Liver (tissue), 8 donors: ENCODE measurements at regions not wholly inside any gene's neighbourhood (a gene's known extent, or its start where the extent isn't known, plus 50 kb on each side); places are given as distances from the start of the nearest gene placed in this dataset.

Experiments
- DNase-seq: peaks from one replicate; pipeline ENCODE4 v3.0.0-alpha.2; 2017; ENCODE audit warnings: low spot score
- H3K27ac ChIP-seq, 2 donors: one replicate each; pipeline ENCODE4 v1.7.0; 2013; ENCODE audit warnings: inconsistent platforms in 2 of 2, low read length in 2 of 2, control low read depth in 1 of 2, low read depth in 1 of 2, mild to moderate bottlenecking in 1 of 2
- H3K27me3 ChIP-seq, 4 donors: one replicate each; pipeline versions ENCODE4 v1.6.1 to v1.7.0; 2013; ENCODE audit warnings: low read length in 3 of 4, inconsistent platforms in 1 of 4, mild to moderate bottlenecking in 1 of 4, moderate library complexity in 1 of 4; ENCODE audit not compliant: control insufficient read depth in 4 of 4, insufficient read depth in 4 of 4
- H3K36me3 ChIP-seq, 4 donors: one replicate each; pipeline versions ENCODE4 v1.6.1 to v1.7.0; 2013; ENCODE audit warnings: low read length in 3 of 4, mild to moderate bottlenecking in 3 of 4, low read depth in 1 of 4, moderate library complexity in 1 of 4; ENCODE audit not compliant: control insufficient read depth in 4 of 4, insufficient read depth in 3 of 4
- H3K4me1 ChIP-seq, 4 donors: one replicate each; pipeline versions ENCODE4 v1.6.1 to v1.7.0; 2013; ENCODE audit warnings: low read length in 3 of 4, mild to moderate bottlenecking in 3 of 4, moderate library complexity in 1 of 4; ENCODE audit not compliant: control insufficient read depth in 4 of 4, insufficient read depth in 4 of 4
- H3K4me3 ChIP-seq, 3 donors: one replicate each; pipeline versions ENCODE4 v1.6.1 to v1.7.0; 2013; ENCODE audit warnings: low read length in 3 of 3, control low read depth in 1 of 3, low read depth in 1 of 3, mild to moderate bottlenecking in 1 of 3
- H3K9ac ChIP-seq, 2 donors: one replicate each; pipeline ENCODE4 v1.7.0; 2013; ENCODE audit warnings: low read length in 2 of 2, mild to moderate bottlenecking in 2 of 2, moderate library complexity in 2 of 2, control low read depth in 1 of 2, low read depth in 1 of 2
- H3K9me3 ChIP-seq, 4 donors: one replicate each; pipeline versions ENCODE4 v1.6.1 to v1.7.0; 2013; ENCODE audit warnings: low read length in 3 of 4; ENCODE audit not compliant: control insufficient read depth in 4 of 4
- CTCF ChIP-seq: fragments of 150-350 bp; IDR thresholded peaks from 2 replicates; pipeline ENCODE4 v1.5.1; 2017; ENCODE audit warnings: improper control_type of control experiment, low read depth, low read length; ENCODE audit not compliant: missing input control
- EGR1 ChIP-seq, 2 donors: IDR thresholded peaks; 2 replicates each; pipeline ENCODE4 v1.6.1; 2016 to 2018; ENCODE audit warnings: antibody characterized with exemption in 2 of 2, low read depth in 2 of 2
- FOXA2 ChIP-seq: IDR thresholded peaks from 2 replicates; pipeline ENCODE4 v1.6.1; 2016; ENCODE audit warnings: antibody characterized with exemption
- GABPA ChIP-seq, 2 donors: IDR thresholded peaks in 1 of 2; conservative IDR thresholded peaks in 1 of 2; 2 replicates each; pipeline ENCODE4 v1.6.1; 2016; ENCODE audit warnings: antibody characterized with exemption in 2 of 2, mild to moderate bottlenecking in 1 of 2, moderate library complexity in 1 of 2
- HNF4A ChIP-seq, 2 donors: conservative IDR thresholded peaks; 2 replicates each; pipeline ENCODE4 v1.6.1; 2016; ENCODE audit warnings: antibody characterized with exemption in 2 of 2, mild to moderate bottlenecking in 2 of 2
- HNF4G ChIP-seq: IDR thresholded peaks from 2 replicates; pipeline ENCODE4 v1.6.1; 2016; ENCODE audit warnings: antibody characterized with exemption
- JUND ChIP-seq, 2 donors: IDR thresholded peaks; 2 replicates each; pipeline ENCODE4 v1.6.1; 2016; ENCODE audit warnings: antibody characterized with exemption in 2 of 2
- MAX ChIP-seq: IDR thresholded peaks from 2 replicates; pipeline ENCODE4 v1.6.1; 2016; ENCODE audit warnings: antibody characterized with exemption
- NR2F2 ChIP-seq: IDR thresholded peaks from 2 replicates; pipeline ENCODE4 v1.6.1; 2016; ENCODE audit warnings: antibody characterized with exemption
- RAD21 ChIP-seq, 2 donors: IDR thresholded peaks; 2 replicates each; pipeline ENCODE4 v1.6.1; 2016; ENCODE audit warnings: antibody characterized with exemption in 2 of 2, mild to moderate bottlenecking in 2 of 2
- REST ChIP-seq: IDR thresholded peaks from 2 replicates; pipeline ENCODE4 v1.6.1; 2016; ENCODE audit warnings: antibody characterized with exemption, mild to moderate bottlenecking
- SP1 ChIP-seq: IDR thresholded peaks from 2 replicates; pipeline ENCODE4 v1.6.1; 2018; ENCODE audit warnings: antibody characterized with exemption, mild to moderate bottlenecking
- TAF1 ChIP-seq: conservative IDR thresholded peaks from 2 replicates; pipeline ENCODE4 v1.6.1; 2016; ENCODE audit warnings: antibody characterized with exemption, mild to moderate bottlenecking
- ZBTB33 ChIP-seq: IDR thresholded peaks from 2 replicates; pipeline ENCODE4 v1.6.1; 2016; ENCODE audit warnings: antibody characterized with exemption
- WGBS: extraction: QIAGEN DNeasy Blood & Tissue Kit; methylation state at CpG from one replicate; pipeline ENCODE4 v1.1.7; 2013; 5-methylcytosine and 5-hydroxymethylcytosine counted together
- donor health status: healthy.
- donor health status: healthy.
- donor health status: healthy.
- donor health status: healthy.
- donor health status: healthy.

- Histone ChIP-seq H3K4me3 (no peak overlapping the region), H3K36me3 (no peaks in the 10 kb centered on the region), H3K4me1 (no peaks in the 10 kb centered on the region), H3K9ac (no peak overlapping the region), H3K27me3 (no peaks in the 10 kb centered on the region), H3K9me3 (no peaks in the 10 kb centered on the region), H3K27ac (no peak overlapping the region)
- TF ChIP-seq FOXA2 (no peak), GABPA (IDR thresholded peaks at IDR 0.05 in 1 of 2, conservative IDR thresholded peaks at IDR 0.05 in 1 of 2) (no peak), JUND (IDR thresholded peaks at IDR 0.05) (no peak), HNF4G (no peak), MAX (no peak), RAD21 (IDR thresholded peaks at IDR 0.05) (no peak), NR2F2 (no peak), EGR1 (IDR thresholded peaks at IDR 0.05; ENCODE audit: low read depth in 2 of 2) (no peak), REST (no peak), HNF4A (conservative IDR thresholded peaks at IDR 0.05) (no peak)
- DNase-seq: no peak
- 94% methylated on average over 1 of the region's 1 CpG for WGBS
Observed at GRCh38 chr14:89674240-89674639, 257.2 kb upstream of the FOXN3 start.

GRCh38 chr14:89673512-89674225 lies 256.6 kb upstream of the FOXN3 start:
- no peaks in the 10 kb centered on the region for H3K27me3 ChIP-seq
- TF ChIP-seq SP1 (no peak), REST (no peak), TAF1 (no peak), EGR1 (IDR thresholded peaks at IDR 0.05; ENCODE audit: low read depth in 2 of 2) (no peak), HNF4A (conservative IDR thresholded peaks at IDR 0.05) (no peak), CTCF (no peak), FOXA2 (no peak), ZBTB33 (no peak), RAD21 (IDR thresholded peaks at IDR 0.05) (no peak)
- H3K4me3 ChIP-seq: no peak overlapping the region
- no peak for DNase-seq
- H3K9me3 ChIP-seq: no peaks in the 10 kb centered on the region
- 83% methylated on average over 6 of the region's 6 CpGs for WGBS
- H3K36me3 ChIP-seq: no peaks in the 10 kb centered on the region
- no peaks in the 10 kb centered on the region for H3K4me1 ChIP-seq
- no peak overlapping the region for H3K9ac ChIP-seq
- H3K27ac ChIP-seq: no peak overlapping the region
